IMR-90 (cell line): ENCODE measurements at regions not wholly inside any gene's neighbourhood (a gene's known extent, or its start where the extent isn't known, plus 50 kb on each side); places are given as distances from the start of the nearest gene placed in this dataset.

Experiments
- ATAC-seq: fragments of 200-7000 bp; cut with Tn5 transposase; 2 replicates; pipeline ENCODE4 v1.9.1; 2020; ENCODE audit warnings: low read depth, mild to moderate bottlenecking, moderate library complexity
- BruUV-seq: library from RNA; stranded (reverse); fragments of 400-500 nt; replicated peaks from 2 replicates; lab custom pipeline; 2021; lab: Mats Ljungman, UMichigan
- CTCF ChIA-PET: fragments of 300-600 bp; formaldehyde crosslinking; extraction: SDS; loops from one replicate; lab custom pipeline; 2021; ENCODE audit warnings: antibody characterized with exemption; lab: Yijun Ruan, JAX
- POLR2A ChIA-PET: fragments of 300-600 bp; sonication (Branson Sonifier 250); formaldehyde crosslinking; loops from one replicate; lab custom pipeline; 2022; ENCODE audit warnings: antibody characterized with exemption; ENCODE audit not compliant: unreplicated experiment; lab: Charles Lee
- DNase-seq: peaks from one replicate; pipeline ENCODE4 v3.0.0; 2013
- H2AFZ ChIP-seq: replicated peaks from 2 replicates; pipeline ENCODE3; 2013; ENCODE audit warnings: low read length, mild to moderate bottlenecking; ENCODE audit not compliant: poor library complexity
- H2AK5ac ChIP-seq: 2 replicates; pipeline ENCODE4 v1.6.1; 2013; ENCODE audit warnings: low read depth, low read length, inconsistent platforms
- H2AK9ac ChIP-seq: replicated peaks from 2 replicates; pipeline ENCODE3; 2013; ENCODE audit warnings: mild to moderate bottlenecking, low read depth, low read length, moderate library complexity; ENCODE audit not compliant: poor library complexity
- H2BK120ac ChIP-seq: 2 replicates; pipeline ENCODE4 v1.6.1; 2013; ENCODE audit warnings: low read depth, low read length, inconsistent platforms
- H2BK15ac ChIP-seq: 3 replicates; pipeline ENCODE4 v1.6.1; 2013; ENCODE audit warnings: low read depth, low read length, inconsistent platforms
- H2BK20ac ChIP-seq: 2 replicates; pipeline ENCODE4 v1.6.1; 2013; ENCODE audit warnings: low read depth, mild to moderate bottlenecking, inconsistent platforms, low read length, moderate library complexity
- H2BK5ac ChIP-seq: 2 replicates; pipeline ENCODE4 v1.6.1; 2013; ENCODE audit warnings: mild to moderate bottlenecking, low read depth, low read length, inconsistent platforms; ENCODE audit not compliant: poor library complexity, severe bottlenecking
- H3K14ac ChIP-seq: replicated peaks from 2 replicates; pipeline ENCODE4 v1.6.1; 2013; ENCODE audit warnings: low read depth, low read length, inconsistent platforms
- H3K18ac ChIP-seq: 2 replicates; pipeline ENCODE4 v1.6.1; 2013; ENCODE audit warnings: low read depth, low read length, control low read depth
- H3K23ac ChIP-seq: 2 replicates; pipeline ENCODE4 v1.6.1; 2013; ENCODE audit warnings: low read depth, low read length, inconsistent platforms
- H3K27ac ChIP-seq: 2 replicates; pipeline ENCODE4 v1.5.1; 2013; ENCODE audit warnings: mild to moderate bottlenecking, control low read depth, low read length; ENCODE audit not compliant: insufficient read depth
- H3K27me3 ChIP-seq: 2 replicates; pipeline ENCODE4 v1.6.1; 2013; ENCODE audit warnings: low read length; ENCODE audit not compliant: control insufficient read depth, insufficient read depth
- H3K36me3 ChIP-seq: 2 replicates; pipeline ENCODE4 v1.6.1; 2013; ENCODE audit warnings: low read length, mixed read lengths; ENCODE audit not compliant: control insufficient read depth, insufficient read depth
- H3K4ac ChIP-seq: 2 replicates; pipeline ENCODE4 v1.6.1; 2013; ENCODE audit warnings: low read depth, low read length, inconsistent platforms
- H3K4me1 ChIP-seq: 2 replicates; pipeline ENCODE4 v1.6.1; 2013; ENCODE audit warnings: low read length, mixed read lengths; ENCODE audit not compliant: control insufficient read depth, insufficient read depth
- H3K4me2 ChIP-seq: 2 replicates; pipeline ENCODE4 v1.6.1; 2013; ENCODE audit warnings: low read depth, mild to moderate bottlenecking, control low read depth, low read length, moderate library complexity
- H3K4me3 ChIP-seq: 2 replicates; pipeline ENCODE4 v1.5.1; 2013; ENCODE audit warnings: low read depth, mild to moderate bottlenecking, control low read depth, low read length, moderate library complexity; ENCODE audit not compliant: insufficient read depth
- H3K56ac ChIP-seq: 2 replicates; pipeline ENCODE4 v1.6.1; 2013; ENCODE audit warnings: low read length, inconsistent platforms; ENCODE audit not compliant: insufficient read depth; ENCODE audit errors: extremely low read depth
- H3K79me1 ChIP-seq, 2 experiments: 2 replicates each; pipeline ENCODE4 v1.6.1; 2013; ENCODE audit warnings: low read length in 2 of 2, inconsistent platforms in 1 of 2, low read depth in 1 of 2
- H3K9ac ChIP-seq: 2 replicates; pipeline ENCODE4 v1.6.1; 2013; ENCODE audit warnings: low read depth, low read length, control low read depth
- H3K9me1 ChIP-seq: 2 replicates; pipeline ENCODE4 v1.6.1; 2013; ENCODE audit warnings: low read length, inconsistent platforms; ENCODE audit not compliant: insufficient read depth
- H3K9me3 ChIP-seq: 2 replicates; pipeline ENCODE4 v1.6.1; 2013; ENCODE audit warnings: low read length; ENCODE audit not compliant: control insufficient read depth, insufficient read depth
- H4K20me1 ChIP-seq: 2 replicates; pipeline ENCODE4 v1.6.1; 2013; ENCODE audit warnings: low read length, inconsistent platforms; ENCODE audit not compliant: insufficient read depth
- H4K5ac ChIP-seq: 2 replicates; pipeline ENCODE4 v1.6.1; 2013; ENCODE audit warnings: mild to moderate bottlenecking, low read depth, low read length, control low read depth
- H4K8ac ChIP-seq, 2 experiments: 2 replicates each; pipeline ENCODE4 v1.6.1; 2013; ENCODE audit warnings: low read depth in 2 of 2, low read length in 2 of 2, control low read depth in 1 of 2, inconsistent platforms in 1 of 2
- H4K91ac ChIP-seq: 2 replicates; pipeline ENCODE4 v1.6.1; 2013; ENCODE audit warnings: low read depth, low read length, inconsistent platforms; ENCODE audit not compliant: insufficient read depth
- BHLHE40 ChIP-seq: fragments of 150-350 bp; IDR thresholded peaks from 2 replicates; pipeline ENCODE4 v1.6.1; 2016; ENCODE audit warnings: mild to moderate bottlenecking, low read depth, low read length
- CEBPB ChIP-seq: IDR thresholded peaks from 2 replicates; pipeline ENCODE4 v1.6.1; 2012; ENCODE audit warnings: low read depth, low read length, improper control_type of control experiment
- CHD1 ChIP-seq: IDR thresholded peaks from 2 replicates; pipeline ENCODE4 v1.6.1; 2012; ENCODE audit warnings: low read depth, low read length, improper control_type of control experiment
- CTCF ChIP-seq: conservative IDR thresholded peaks from 2 replicates; pipeline ENCODE4 v1.5.1; 2012; ENCODE audit warnings: mild to moderate bottlenecking, low read depth, low read length, improper control_type of control experiment
- ELK1 ChIP-seq: fragments of 150-350 bp; IDR thresholded peaks from 2 replicates; pipeline ENCODE4 v1.6.1; 2016; ENCODE audit warnings: low read depth, mild to moderate bottlenecking, low read length, moderate library complexity, borderline replicate concordance
- FOS ChIP-seq: fragments of 150-350 bp; IDR thresholded peaks from 2 replicates; pipeline ENCODE4 v1.6.1; 2016; ENCODE audit warnings: low read depth, low read length
- MAFK ChIP-seq: IDR thresholded peaks from 2 replicates; pipeline ENCODE4 v1.6.1; 2012; ENCODE audit warnings: low read depth, low read length, improper control_type of control experiment
- MAZ ChIP-seq: IDR thresholded peaks from 2 replicates; pipeline ENCODE4 v1.6.1; 2012; ENCODE audit warnings: low read depth, mild to moderate bottlenecking, low read length, improper control_type of control experiment, moderate library complexity, borderline replicate concordance
- MXI1 ChIP-seq: IDR thresholded peaks from 2 replicates; pipeline ENCODE4 v1.6.1; 2012; ENCODE audit warnings: low read depth, mild to moderate bottlenecking, low read length, moderate library complexity, borderline replicate concordance
- NFE2L2 ChIP-seq: fragments of 150-350 bp; IDR thresholded peaks from 2 replicates; pipeline ENCODE4 v1.6.1; 2016; ENCODE audit warnings: low read depth, mild to moderate bottlenecking, low read length
- POLR2A ChIP-seq: IDR thresholded peaks from 2 replicates; pipeline ENCODE4 v1.6.1; 2012; ENCODE audit warnings: mild to moderate bottlenecking, low read depth, low read length
- RAD21 ChIP-seq: IDR thresholded peaks from 2 replicates; pipeline ENCODE4 v1.6.1; 2012; ENCODE audit warnings: low read length, improper control_type of control experiment
- RCOR1 ChIP-seq: IDR thresholded peaks from 2 replicates; pipeline ENCODE4 v1.6.1; 2012; ENCODE audit warnings: mild to moderate bottlenecking, low read length, improper control_type of control experiment; ENCODE audit not compliant: insufficient replicate concordance
- RFX5 ChIP-seq: IDR thresholded peaks from 2 replicates; pipeline ENCODE4 v1.8.0; 2012; ENCODE audit warnings: low read depth, mild to moderate bottlenecking, low read length, moderate library complexity
- SMC3 ChIP-seq: fragments of 150-350 bp; IDR thresholded peaks from 2 replicates; pipeline ENCODE4 v1.6.1; 2016; ENCODE audit warnings: low read depth, mild to moderate bottlenecking, antibody characterized with exemption, low read length, moderate library complexity
- USF2 ChIP-seq: fragments of 150-350 bp; IDR thresholded peaks from 2 replicates; pipeline ENCODE4 v1.6.1; 2017; ENCODE audit warnings: mild to moderate bottlenecking, antibody characterized with exemption, low read length, low read depth
- WGBS, 2 experiments: methylation state at CpG; one replicate each; pipeline versions ENCODE4 v1.1.5 to v1.1.7; 2013; ENCODE audit warnings: missing lambda C conversion rate in 2 of 2; ENCODE audit not compliant: insufficient read length in 1 of 2; ENCODE audit errors: extremely low coverage in 2 of 2; 5-methylcytosine and 5-hydroxymethylcytosine counted together
- dilution Hi-C: fragments of 300-500 bp; cut with HindIII; formaldehyde crosslinking; loops from one replicate; pipeline ENCODE4 v1.14.3; 2018; ENCODE audit warnings: low sequenced_read_pairs; ENCODE audit not compliant: unreplicated experiment
- in situ Hi-C: fragments of 300-500 bp; cut with MboI; formaldehyde crosslinking; loops from 3 replicates; pipeline ENCODE4 v1.14.3; 2019; ENCODE audit warnings: low sequenced_read_pairs, inconsistent platforms, mixed read lengths
- intact Hi-C: fragments of 100-400 bp; cut with micrococcal nuclease; formaldehyde crosslinking; loops from 2 replicates; pipeline ENCODE4 v1.10.0; 2022

GRCh38 chr15:27608248-27608647 lies 490.9 kb downstream of the OCA2 start:
- intact Hi-C loops, result no loop called here
- ATAC-seq, result no peak
- Histone ChIP-seq H3K4ac (no peak overlapping the region), H2AK9ac (no peak overlapping the region), H4K5ac (no peak overlapping the region), H2BK120ac (no peak overlapping the region), H3K79me1 (no peaks in the 10 kb centered on the region), H4K20me1 (no peaks in the 10 kb centered on the region), H3K36me3 (no peaks in the 10 kb centered on the region), H3K9me1 (no peaks in the 10 kb centered on the region), H3K9me3 (peaks cover 13% of the 10 kb centered on the region), H2BK15ac (no peak overlapping the region), H3K27me3 (no peaks in the 10 kb centered on the region), H2AFZ (no peak overlapping the region), H3K9ac (no peak overlapping the region), H3K14ac (no peak overlapping the region), H2AK5ac (no peak overlapping the region), H4K91ac (no peak overlapping the region), H4K8ac (no peak overlapping the region), H3K4me3 (no peak overlapping the region), H3K56ac (no peak overlapping the region), H2BK5ac (no peak overlapping the region), H2BK20ac (no peak overlapping the region), H3K27ac (no peak overlapping the region), H3K18ac (no peak overlapping the region), H3K23ac (no peak overlapping the region), H3K4me2 (no peak overlapping the region), H3K4me1 (no peaks in the 10 kb centered on the region)
- dilution Hi-C loops, result no loop called here
- WGBS, 2 experiments, result 29% methylated on average over 2 of the region's 3 CpGs; no CpG with 5 or more reads in 1 of the 2 experiments
- CTCF ChIA-PET, result no interaction called here
- TF ChIP-seq RFX5, result no peak
- TF ChIP-seq MXI1, result no peak
- TF ChIP-seq POLR2A, result no peak
- TF ChIP-seq CTCF, result no peak
- no peak for TF ChIP-seq CHD1
- no peak for TF ChIP-seq BHLHE40
- no peak for TF ChIP-seq MAZ
- TF ChIP-seq RAD21, result no peak
- no peak for TF ChIP-seq MAFK
- TF ChIP-seq FOS, result no peak
- no peak for TF ChIP-seq ELK1
- TF ChIP-seq USF2, result no peak
- TF ChIP-seq NFE2L2, result no peak
- no peak for TF ChIP-seq CEBPB
- no peak for TF ChIP-seq RCOR1
- TF ChIP-seq SMC3, result no peak
- POLR2A ChIA-PET, result no interaction called here
- DNase-seq, result no peak
- in situ Hi-C loops, result no loop called here
- BruUV-seq, result no TSS peak
